ENCODE measurements at regions not wholly inside any gene's neighbourhood (a gene's known extent, or its start where the extent isn't known, plus 50 kb on each side); places are given as distances from the start of the nearest gene placed in this dataset.
"Not testable (repeated sequence)": the region's sequence is repeated elsewhere in the genome, so short reads cannot be mapped to it uniquely, and the experiment has no call there.

GRCh38 chr7:97430006-97430405 lies 301.9 kb upstream of the TAC1 start:
- no peak for DNase-seq (ENCODE audit: low read depth)
- Histone ChIP-seq H3K27me3 (ENCODE audit: control insufficient read depth, insufficient read depth, low read length) (no peaks in the 10 kb centered on the region), H3K4me3 (ENCODE audit: low read depth, low read length) (no peak overlapping the region), H3K36me3 (ENCODE audit: control insufficient read depth, insufficient read depth, low read length) (no peaks in the 10 kb centered on the region)
- TF ChIP-seq CTCF (IDR thresholded peaks at IDR 0.05; ENCODE audit: insufficient read depth, low read length, poor library complexity, severe bottlenecking): no peak

- no peak for TF ChIP-seq CTCF (IDR thresholded peaks at IDR 0.05; ENCODE audit: insufficient read depth, low read length, poor library complexity, severe bottlenecking)
- H3K4me3 ChIP-seq (ENCODE audit: low read depth, low read length): no peak overlapping the region
- no peak for DNase-seq (ENCODE audit: low read depth)
- no peaks in the 10 kb centered on the region for H3K27me3 ChIP-seq (ENCODE audit: control insufficient read depth, insufficient read depth, low read length)
- H3K36me3 ChIP-seq (ENCODE audit: control insufficient read depth, insufficient read depth, low read length): no peaks in the 10 kb centered on the region
These were observed 292.2 kb upstream of the TAC1 start for GRCh38 chr7:97439637-97440214.

GRCh38 chr7:97446361-97446760 lies 285.5 kb upstream of the TAC1 start:
- TF ChIP-seq CTCF (IDR thresholded peaks at IDR 0.05; ENCODE audit: insufficient read depth, low read length, poor library complexity, severe bottlenecking): no peak
- DNase-seq (ENCODE audit: low read depth): no peak
- Histone ChIP-seq H3K36me3 (ENCODE audit: control insufficient read depth, insufficient read depth, low read length) (no peaks in the 10 kb centered on the region), H3K4me3 (ENCODE audit: low read depth, low read length) (no peak overlapping the region), H3K27me3 (ENCODE audit: control insufficient read depth, insufficient read depth, low read length) (no peaks in the 10 kb centered on the region)

- H3K27me3 ChIP-seq (ENCODE audit: control insufficient read depth, insufficient read depth, low read length); H3K4me3 ChIP-seq (ENCODE audit: low read depth, low read length); DNase-seq (ENCODE audit: low read depth); H3K36me3 ChIP-seq (ENCODE audit: control insufficient read depth, insufficient read depth, low read length): not testable (repeated sequence)
These were observed 282.4 kb upstream of the TAC1 start for GRCh38 chr7:97449448-97449847.

GRCh38 chr7:97450516-97450915 lies 281.4 kb upstream of the TAC1 start:
- no peak for TF ChIP-seq CTCF (IDR thresholded peaks at IDR 0.05; ENCODE audit: insufficient read depth, low read length, poor library complexity, severe bottlenecking)
- Histone ChIP-seq H3K36me3 (ENCODE audit: control insufficient read depth, insufficient read depth, low read length) (no peaks in the 10 kb centered on the region), H3K27me3 (ENCODE audit: control insufficient read depth, insufficient read depth, low read length) (no peaks in the 10 kb centered on the region), H3K4me3 (ENCODE audit: low read depth, low read length) (no peak overlapping the region)
- no peak for DNase-seq (ENCODE audit: low read depth)

- no peak for DNase-seq (ENCODE audit: low read depth)
- TF ChIP-seq CTCF (IDR thresholded peaks at IDR 0.05; ENCODE audit: insufficient read depth, low read length, poor library complexity, severe bottlenecking): no peak
- no peaks in the 10 kb centered on the region for H3K36me3 ChIP-seq (ENCODE audit: control insufficient read depth, insufficient read depth, low read length)
- H3K4me3 ChIP-seq (ENCODE audit: low read depth, low read length): no peak overlapping the region
- H3K27me3 ChIP-seq (ENCODE audit: control insufficient read depth, insufficient read depth, low read length): no peaks in the 10 kb centered on the region
These were observed 277.2 kb upstream of the TAC1 start for GRCh38 chr7:97454636-97455035.
